GM18517 (cell line): ENCODE measurements at regions not wholly inside any gene's neighbourhood (a gene's known extent, or its start where the extent isn't known, plus 50 kb on each side); places are given as distances from the start of the nearest gene placed in this dataset.

ENCODE experiments used
- ATAC-seq: cut with Tn5 transposase; IDR thresholded peaks from one replicate; pipeline ENCODE4 v1.9.1; 2021; ENCODE audit warnings: mild to moderate bottlenecking, moderate library complexity; ENCODE audit not compliant: unreplicated experiment

DNA sequence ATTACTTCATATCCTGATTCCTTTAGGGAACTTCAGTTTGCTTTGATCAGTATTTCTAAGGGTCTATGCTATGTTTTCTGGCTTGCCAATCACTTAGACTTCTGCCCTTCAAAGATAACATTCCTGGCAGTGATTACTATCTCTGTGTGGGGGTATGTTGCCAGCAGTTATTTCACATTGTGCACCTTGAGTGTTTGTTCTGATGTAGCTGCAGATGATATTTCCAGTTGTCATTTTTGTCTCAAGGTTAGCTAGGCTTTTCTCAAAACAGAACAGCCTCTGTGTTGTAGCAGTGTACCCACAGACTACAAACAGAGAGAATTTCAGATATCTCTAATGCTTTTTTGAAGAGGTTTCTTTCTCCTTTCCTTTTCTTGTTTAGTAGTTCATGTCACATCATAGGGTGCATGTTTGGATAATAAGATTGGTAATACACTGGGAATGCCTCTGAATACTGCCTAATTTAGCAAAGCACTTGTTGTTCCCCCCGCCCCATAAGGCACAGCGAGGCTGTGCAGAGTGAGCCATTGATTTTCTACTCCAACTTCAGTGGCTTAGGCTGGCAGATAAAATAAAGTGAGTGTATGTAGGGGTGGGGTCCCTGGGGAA lies 134.7 kb upstream of the AGR3 start:
- ATAC-seq, result no peak

DNA sequence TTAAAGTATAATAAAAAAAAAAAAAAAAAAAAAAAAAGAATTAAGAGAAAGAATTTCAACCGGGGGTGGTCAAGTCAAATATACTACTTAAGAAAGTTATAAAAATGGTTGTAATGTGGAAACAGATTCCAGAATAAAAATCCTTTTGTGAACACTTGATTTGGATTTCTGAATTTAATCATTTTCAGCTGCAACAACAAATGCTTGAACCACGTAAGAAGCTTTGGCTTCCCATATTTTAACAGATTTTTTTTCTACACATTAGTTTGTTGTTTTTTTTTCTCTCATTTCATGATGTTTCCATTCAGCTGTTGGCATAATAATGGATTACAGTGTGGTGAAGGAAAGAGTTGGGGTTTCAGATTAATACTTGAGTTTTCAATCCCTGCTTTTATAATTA lies 137.3 kb upstream of the AGR3 start:
- ATAC-seq, result no peak

DNA sequence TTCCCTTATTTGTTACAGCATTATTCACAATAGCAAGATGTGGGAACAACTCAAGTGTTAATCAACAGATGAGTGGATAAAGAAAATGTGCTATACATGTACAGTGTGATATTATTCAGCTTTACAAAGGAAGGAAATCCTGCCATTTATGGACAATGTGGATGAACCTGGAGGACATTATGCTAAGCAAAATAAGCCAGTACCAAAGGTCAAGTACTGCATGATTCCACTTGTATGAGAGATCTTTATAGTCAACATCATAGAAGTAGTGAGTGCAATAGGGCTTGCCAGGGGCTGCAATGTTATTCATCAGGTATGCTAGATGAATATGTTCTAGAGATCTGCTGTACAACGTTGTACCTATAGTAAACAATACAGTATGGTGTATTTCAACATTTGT lies 138.5 kb upstream of the AGR3 start:
- ATAC-seq, result no peak

DNA sequence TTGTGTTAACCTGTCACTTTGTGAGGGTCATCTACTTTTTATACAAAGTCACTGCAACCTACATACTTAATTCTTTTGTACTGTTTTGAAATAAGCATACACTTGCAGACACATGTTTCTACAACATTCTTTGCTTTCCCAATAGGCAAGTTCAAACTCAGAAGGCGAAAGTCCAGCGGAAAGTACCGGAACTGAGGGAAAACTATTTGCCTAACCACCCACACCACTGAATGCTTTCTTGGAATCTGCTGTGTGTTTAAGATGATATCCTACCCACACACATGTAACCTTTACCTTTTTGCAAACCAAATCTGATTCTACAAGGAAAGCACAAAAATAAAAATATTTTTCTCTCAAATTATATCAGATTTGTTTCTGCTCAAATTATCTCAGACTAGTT lies 139.4 kb upstream of the AGR3 start:
- no peak for ATAC-seq

DNA sequence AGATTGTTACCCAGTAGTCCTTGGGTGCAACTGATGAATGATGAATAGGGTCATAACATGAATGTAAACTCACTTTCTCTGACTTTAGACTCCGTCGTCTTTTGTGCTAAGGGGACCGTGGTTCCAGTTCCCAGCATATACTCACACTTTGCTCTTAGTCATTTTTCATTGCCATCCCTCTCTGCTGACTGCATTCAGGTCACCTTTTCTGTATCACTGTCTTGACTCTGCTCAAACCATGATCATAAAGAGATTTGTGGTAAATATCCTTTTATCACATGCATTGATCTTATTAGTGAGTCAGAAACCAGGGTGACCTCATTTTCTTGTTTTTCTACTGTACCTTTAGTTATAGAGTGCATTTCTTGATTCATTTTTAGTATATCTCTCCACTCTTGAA lies 141.1 kb upstream of the AGR3 start:
- no peak for ATAC-seq

DNA sequence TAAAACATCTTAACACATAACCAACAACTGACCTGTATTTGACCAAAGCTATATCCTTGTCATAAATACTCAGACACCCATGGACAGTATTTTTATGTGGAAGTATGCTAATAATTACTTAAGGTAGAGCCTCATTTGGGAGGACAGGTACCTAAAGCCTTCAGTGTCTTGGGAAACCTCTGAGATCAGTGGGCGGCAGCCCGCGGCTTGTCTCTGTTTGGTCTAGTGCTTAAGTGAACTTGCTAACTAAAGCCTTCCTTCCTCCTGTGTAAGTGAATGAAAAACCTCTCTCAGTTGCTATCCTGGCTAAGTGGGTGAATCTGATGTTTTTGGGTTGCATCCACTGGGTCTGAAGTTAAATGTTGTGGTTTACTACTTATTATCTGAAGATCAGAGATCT lies 144.5 kb upstream of the AGR3 start:
- no peak for ATAC-seq

DNA sequence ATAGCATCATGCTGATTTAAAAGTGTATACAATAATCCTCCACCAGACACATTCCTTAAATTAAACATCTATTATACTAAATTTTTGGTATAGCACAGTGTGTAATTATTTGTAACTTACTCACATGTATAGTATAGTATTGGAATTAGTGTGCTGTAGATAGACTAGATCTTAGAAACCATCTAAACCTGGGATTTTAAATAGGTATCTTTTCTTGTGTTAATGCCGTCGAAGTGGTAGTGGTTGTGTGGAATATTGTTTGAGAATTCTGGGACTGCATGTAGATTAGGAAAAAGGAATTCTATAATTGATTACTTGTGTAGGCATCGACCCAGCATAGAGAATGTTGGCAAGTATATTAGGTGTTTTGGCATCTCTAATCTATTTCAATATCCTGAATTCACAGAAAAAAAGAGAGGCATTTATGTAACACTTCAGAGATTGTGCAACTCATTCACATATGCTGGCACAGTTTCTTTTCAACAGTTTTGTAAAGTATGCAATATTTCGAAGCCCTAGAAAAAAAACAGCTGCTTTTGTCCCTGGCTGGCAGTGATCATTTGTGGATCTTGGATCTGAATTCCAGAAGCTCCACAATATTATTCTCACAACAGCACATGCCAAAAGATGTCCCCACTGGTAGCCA lies 145.5 kb upstream of the AGR3 start:
- no peak for ATAC-seq

DNA sequence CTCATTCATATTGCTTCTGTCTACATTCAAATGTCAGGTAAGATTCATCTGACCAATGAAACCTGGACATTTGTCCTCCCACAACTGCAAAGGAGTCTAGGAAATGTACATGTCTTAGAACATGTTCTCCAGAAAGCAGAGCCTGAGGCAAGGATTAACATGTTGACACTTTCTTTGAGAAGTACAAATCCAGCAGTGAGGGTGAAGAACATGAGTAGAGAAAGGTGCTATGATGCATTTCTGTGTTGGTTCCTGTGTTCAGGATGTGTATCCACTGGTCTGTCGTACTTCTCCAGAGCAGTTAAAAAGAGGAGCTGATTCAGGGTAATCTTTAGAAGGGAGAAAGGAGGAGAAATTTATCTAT lies 146.0 kb upstream of the AGR3 start:
- ATAC-seq, result no peak

DNA sequence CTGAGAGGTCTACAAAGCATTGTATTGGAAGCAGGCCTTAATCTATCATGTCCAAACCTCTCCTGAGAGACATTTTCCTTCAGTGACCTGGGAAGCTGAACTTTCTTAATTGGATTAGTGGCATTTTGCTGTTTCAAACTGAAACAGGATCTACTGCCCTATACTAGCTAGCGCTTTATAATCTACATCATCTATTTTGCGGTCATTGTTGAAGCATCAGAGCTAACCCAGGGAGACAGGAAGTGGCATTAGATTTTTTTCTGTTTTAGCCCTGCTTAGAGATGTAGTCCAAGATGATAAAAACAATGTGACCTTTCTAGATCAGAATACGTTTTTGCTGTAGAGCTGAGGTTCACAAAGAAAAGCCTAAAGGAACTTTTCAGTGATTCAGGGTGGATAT lies 147.4 kb upstream of the AGR3 start:
- no peak for ATAC-seq

DNA sequence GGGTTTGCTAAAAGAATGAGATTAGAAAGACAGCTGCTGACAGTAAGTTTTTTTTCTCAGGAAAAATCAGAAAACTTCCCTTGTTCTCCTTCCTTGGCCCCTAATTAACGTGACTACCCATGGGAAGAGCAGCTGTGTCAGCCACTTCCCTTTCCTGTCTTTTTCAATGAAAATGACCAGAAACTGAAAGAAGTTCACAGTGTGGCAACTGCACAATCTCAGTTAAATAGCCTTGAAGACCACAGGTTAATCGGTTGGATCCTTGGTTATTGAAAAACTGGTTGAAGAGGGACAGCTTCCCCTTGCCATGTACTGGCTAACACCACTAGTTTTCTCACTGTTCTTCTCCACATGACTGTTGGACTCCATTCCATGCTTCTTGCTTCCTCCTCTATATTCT lies 148.8 kb upstream of the AGR3 start:
- no peak for ATAC-seq

DNA sequence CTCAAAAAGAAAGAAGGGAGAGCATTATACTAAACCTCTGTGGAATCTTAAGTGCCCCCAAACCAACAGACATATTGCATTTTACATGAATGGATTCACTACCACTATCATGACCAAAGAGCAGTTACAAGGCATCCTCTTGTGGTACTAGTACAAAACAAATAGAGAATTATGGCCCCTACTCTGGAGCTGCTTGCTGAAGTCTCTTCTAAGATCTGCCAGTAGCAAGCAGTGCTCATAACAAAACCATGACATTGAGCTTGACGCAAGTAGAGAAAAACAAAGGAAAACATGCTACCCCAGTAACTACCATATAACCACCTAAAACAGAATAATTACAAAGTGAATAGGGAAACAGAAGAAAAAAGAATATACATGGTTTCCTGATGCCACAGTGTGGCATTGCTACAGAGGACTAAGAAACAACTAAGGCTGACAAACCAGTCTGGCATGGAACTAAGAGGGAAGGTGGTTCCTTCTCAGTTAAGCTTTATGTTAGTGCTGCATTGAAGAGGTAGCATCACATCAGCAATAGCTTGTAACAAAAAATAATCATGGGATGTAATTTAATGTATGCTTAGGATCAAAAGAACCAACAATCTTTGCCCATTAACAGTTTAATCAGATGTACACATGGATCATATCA lies 150.2 kb upstream of the AGR3 start:
- no peak for ATAC-seq

DNA sequence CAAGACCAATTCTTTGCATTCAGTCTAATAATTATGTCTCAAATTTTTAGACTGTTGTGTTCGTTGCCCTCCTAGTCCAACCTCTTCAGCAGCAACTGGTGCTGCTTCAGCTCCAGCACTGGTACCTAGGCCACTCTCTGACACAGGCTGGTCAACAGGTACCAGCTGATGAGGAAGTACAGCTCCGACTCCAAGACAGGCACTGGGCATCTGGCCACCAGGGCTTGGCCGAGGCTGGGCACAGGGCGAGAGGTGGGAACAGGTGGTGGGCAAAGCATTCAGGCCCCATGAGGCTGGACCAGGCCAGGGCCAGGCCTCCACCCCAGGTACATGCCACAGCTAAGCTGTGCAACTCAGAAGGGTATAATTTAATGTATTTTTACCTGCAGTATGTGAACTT lies 151.5 kb upstream of the AGR3 start:
- no peak for ATAC-seq

DNA sequence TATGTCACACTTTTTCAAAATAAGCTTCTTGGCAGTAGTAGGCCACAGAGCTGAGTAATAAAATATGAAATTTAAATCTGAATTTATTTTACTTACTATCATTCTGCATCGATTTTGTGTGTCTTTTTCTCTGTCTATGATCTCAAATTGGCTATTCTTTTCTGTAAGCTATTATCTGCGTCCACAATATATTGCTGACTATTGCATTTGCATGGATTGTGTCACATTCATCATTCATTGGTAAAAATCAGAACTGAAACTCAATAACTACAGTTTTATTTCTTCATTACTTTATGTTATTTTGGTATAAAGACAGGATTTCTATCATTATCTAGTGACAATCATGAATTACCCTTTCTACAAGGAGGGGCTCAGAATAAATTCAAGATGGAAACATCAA lies 154.8 kb upstream of the AGR3 start:
- no peak for ATAC-seq

DNA sequence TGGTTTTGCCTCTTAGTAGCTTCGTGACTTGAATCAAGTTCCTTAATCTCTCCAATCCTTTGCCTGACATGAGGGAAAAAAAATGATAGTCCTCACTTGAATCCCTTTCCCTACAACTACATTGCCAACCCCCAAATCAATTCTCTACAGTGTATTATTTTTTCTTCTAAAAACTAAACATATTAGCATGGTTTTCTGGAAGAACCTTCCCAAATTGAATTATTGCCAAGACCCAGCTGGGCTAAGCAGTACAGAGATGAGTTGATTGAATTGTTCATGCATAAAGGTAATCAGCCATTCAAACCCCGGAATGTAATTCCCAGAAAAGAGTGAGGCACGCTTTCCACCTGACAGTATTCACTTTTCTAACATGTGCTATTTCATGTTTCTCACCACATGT lies 155.6 kb upstream of the AGR3 start:
- no peak for ATAC-seq

DNA sequence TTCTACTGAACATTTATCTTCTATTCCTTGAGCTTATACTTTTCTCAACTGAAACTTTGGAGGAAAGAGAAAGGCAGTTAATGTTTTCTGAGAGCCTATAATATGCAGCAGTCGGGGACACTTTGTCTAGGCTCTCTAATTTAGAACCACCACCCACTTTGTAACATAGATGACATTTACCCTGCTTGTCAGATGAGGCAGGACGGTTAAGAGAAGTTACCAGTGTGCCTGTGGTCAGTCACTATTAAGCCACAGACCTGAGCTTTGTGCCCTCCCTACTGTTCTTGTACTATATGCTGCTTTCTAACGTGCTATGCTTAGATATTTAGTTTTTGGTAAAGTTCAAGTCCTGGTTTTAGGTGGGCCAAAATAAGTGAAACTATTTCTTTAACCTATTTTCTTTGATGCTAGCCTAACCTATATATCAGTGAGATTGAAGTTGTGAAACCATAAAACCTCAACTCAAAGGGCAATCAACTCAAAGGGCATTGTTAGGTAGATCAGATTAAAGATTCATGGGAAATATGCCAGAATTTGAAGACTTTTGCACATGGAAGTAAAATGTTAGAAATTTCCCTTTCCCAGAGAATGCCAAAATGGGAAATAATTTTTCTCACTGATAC lies 156.5 kb upstream of the AGR3 start:
- no peak for ATAC-seq

DNA sequence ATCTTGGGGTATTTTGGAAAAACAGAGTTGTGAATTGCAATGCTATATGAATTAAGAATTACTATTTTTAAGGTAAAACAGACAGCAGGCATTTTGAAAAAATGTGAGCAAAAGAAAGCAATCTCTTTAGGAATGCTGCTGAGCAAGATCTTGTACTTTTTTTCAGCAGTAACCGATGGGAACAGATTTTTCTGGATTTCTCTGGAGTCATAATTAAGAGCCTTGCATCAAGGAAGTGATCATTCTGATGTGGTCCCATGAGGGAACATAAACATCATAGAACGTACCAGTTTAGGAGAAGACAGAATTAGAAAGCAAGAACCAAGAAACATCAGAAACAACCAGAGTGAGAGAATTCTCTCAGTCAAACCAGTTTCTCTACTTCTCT lies 157.0 kb upstream of the AGR3 start:
- ATAC-seq, result no peak

DNA sequence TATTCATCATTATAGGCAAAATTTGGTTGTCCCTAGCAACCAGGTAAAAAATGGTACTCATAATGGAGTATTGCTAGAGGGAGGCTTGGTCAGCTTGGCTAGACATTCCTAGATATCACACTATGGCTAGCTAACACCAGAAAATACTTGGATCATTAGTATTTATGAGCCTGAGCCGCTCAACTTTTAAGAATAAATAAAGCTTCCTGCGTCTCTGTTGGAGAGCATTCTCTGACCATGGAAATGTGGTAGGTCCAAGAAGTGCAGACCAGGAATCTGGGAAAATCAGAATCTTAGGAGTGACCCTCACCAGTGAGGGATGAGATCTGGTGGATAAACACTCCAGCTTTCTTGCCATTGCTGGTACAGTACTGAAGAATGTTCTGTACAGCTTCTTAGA lies 157.6 kb upstream of the AGR3 start:
- ATAC-seq, result no peak

DNA sequence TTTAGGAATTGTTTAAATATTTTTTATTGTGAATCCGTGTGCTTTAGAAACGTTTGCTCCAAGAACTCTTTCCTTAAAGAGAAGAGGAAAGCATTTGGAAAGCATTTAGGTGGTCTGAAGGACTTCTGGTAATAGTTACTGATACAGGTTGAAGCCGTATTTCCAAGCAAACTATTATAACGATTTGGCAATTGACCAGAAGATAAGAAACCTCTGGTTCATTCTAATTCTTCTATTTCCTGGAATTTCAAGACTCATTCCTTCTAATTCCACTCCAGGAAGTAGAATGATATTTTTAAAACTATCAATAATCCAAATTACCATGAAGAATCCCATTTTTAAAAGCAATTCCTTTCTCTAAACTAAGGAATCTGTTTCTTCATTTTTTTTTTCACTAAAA lies 158.9 kb upstream of the AGR3 start:
- no peak for ATAC-seq

DNA sequence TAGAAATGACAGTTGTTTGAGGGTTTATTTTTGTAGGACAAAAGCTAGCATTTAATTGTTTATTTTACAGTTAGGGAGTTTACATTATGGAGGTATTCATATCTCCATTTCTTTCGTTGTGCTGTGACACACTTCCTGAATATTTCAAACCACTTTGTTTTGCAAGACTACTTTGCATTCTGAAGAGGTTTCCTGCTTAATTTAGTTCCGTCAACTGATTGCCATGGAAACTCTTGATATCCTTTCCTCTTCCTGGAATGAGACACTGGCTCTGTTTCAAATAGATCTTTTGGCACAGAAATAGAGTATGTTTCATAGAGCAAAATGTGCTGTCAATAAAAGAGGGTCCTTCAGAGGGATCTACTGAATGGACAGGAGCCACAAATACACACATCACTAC lies 159.5 kb upstream of the AGR3 start:
- no peak for ATAC-seq

DNA sequence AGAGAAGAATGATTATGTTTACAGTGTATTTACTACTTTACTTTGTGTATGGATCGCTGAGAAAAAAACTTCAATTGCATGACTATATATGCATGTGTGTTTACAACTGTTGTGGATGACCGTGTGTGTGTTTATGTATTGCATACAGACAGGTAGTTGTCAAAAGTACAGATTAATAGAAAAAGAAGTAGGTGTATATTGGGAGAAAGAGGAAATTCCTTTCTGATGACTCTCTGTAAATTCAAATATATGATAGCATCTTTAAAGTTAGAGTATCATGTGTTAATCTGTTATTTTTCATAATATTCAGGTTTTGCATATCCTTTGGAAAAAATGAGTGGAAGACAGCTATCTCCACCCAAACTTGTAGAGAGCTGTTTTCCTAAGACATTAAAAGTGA lies 160.4 kb upstream of the AGR3 start:
- no peak for ATAC-seq

DNA sequence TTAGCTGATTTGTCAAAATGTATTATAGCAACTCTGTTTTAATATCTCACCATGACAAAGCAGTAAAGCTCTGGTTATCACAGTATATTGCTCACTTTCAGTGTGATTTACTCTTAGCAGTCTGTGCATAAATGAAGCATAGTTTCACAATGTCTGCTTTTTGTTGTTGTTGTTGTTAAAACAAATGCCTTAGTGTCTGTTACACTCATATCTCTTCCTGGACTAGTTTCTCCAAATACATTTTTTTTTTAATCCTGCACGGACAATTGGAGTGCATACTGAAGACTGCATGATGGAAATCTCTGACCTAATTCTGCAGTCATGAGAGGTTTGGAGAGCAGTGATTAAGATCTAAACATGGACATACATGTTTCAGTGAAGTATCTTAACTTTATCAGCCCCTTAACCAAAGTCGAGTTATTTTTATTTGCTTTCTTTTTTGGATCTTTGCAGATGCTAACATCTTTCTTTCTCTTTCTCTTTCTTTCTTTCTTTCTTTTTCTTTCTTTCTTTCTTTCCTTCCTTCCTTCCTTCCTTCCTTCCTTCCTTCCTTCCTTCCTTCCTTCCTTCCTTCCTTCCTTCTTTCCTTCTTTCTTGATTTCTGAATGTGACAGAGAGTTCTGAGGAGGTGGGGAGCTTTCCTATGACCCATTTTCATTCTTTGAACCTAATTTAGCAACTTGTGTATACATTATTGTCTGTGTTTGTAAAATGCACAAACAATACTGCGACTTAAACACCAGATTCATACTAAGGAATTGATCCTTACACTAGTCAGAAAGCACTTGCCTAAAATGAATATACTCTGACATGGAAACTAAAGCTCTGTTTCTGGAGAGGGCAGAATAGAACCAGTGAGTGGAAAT lies 161.5 kb upstream of the AGR3 start:
- ATAC-seq, result no peak
